SIG-M5 treated with dmso at 0.1 percent for 504 hours (cell line): ENCODE measurements at regions not wholly inside any gene's neighbourhood (a gene's known extent, or its start where the extent isn't known, plus 50 kb on each side); places are given as distances from the start of the nearest gene placed in this dataset.

Experiments
- DNase-seq: peaks from one replicate; lab custom pipeline; 2025; ENCODE audit not compliant: unreplicated experiment; lab: John Stamatoyannopoulos, UW

DNA sequence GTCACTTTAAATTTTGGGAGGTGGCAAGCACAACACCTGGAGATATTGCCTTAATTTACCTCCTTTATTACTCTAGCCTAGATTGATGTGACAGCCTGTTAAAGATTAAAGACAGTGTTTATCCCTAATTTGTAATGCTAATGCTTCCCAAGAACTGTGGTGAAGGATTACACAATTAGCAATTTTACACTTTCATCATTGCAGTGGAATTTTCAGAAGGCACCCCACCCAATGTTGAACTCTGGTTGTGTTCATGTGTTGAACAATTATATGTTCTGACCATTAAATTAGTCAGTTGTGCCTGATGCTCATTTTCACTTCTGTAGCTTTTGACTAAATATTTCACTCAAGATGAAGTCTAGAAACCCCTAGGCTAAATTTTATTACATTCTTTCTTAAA is 317.1 kb upstream of the CWC22 start:
- DNase-seq, result no peak

DNA sequence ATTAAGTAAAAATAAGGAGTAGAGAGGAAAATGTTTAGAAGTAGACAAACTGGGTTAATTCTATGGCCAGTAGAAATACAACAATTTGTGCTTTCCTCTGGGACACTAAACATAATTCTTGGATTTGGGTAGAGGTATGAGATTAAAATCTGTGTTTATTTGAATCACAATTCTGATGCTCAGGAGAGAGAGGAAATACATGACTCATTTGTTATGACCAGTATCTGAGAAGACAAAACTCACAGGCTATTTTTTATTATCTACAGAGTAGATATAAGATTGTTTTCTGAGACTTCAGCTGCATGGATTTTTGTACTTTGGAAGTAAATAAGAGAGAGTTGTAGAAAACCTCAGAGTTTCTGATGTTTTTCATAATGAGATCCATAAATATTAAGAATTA is 315.7 kb upstream of the CWC22 start:
- no peak for DNase-seq

DNA sequence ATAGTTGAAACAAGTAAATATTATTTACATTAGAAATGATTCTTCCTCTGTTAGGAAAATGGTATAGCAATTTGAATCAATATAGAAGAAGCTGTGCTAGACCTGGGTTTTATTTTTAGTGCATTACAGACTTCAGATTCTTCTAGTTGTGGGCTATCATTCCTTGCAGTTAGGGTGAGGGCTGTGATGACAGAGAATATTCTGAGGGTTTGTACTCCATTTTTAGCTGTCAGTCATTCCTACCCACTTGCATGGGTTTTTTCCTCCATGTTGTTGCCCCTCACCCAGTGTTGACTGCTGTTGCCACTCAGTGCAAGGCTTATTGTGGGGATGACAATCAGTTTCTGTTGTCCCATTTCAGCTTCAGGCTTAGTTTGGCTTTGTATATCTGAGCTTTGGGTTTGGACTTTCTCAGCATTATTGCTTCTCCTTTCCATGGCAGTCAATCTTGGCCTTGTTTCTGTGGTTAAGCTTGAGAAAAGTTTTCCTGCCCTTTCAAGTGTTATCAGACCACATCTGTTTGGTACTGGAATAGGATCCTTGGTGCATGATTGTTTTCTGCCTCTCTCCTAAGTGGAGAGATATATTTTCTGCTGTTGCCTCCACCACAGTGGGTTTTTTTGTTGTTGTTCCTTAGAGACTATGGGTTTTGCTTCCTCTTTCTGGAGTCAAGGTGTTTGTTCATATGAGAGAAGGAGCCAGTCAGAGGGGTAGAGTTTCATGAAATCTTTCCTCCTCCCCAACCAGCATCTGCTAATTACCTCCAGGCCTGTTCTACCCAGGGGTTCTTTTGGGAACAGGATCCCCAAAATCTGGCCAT is 312.7 kb upstream of the CWC22 start:
- DNase-seq, result no peak

DNA sequence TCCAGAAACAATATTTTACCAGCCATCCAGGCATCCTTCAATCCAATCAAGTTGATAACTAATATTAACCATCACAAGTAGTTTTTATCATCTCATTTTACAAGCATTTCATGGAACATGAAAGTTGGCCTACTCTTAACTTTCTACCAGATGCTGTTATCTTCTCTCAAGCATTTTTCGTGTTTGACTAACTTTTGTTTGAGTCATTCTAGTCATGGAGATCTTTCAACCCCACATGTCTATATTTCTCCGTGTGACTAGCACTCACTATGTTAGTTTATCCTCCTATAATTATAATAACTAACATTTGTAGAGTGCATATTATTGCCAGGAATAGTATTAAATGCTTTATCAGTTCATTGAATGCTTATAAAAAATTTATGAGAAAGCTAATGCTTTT is 307.0 kb upstream of the CWC22 start:
- DNase-seq, result no peak

DNA sequence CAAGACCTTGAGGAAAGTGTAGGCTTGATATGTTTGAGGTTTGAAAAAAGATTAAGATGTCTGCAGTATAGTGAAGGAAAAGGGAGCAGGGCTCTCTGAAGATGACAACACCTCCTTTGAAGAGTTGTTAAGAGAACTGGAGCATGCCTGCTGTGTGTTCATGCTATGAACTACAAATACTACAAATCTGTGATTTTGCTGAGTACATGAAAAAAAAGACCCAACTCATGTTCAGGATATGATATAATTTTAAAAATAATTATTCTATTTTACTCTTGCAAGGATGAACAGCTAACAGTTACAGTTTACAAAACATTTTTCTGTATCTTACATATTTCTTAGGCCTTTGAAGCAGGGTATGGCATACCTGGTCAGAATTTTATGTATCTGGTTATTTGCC is 305.4 kb upstream of the CWC22 start:
- DNase-seq, result no peak

DNA sequence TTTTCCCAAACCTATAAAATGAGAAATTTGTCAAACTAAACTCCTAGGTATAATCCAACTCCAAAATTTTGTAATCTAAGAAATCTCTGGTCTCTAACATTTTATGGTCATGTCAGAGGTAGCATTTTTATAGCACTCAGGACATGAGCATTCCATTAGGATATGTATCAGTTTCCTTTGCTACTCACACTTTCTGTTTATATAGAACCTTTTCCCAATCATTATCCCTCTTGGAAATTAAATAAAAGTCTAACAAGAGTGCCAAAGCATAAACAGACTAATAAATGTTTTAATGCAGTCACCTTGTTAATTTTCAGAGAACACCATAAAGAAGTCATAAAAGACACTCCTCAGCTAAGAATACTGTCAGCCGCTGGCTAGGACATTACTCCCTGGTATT is 300.0 kb upstream of the CWC22 start:
- DNase-seq, result no peak

DNA sequence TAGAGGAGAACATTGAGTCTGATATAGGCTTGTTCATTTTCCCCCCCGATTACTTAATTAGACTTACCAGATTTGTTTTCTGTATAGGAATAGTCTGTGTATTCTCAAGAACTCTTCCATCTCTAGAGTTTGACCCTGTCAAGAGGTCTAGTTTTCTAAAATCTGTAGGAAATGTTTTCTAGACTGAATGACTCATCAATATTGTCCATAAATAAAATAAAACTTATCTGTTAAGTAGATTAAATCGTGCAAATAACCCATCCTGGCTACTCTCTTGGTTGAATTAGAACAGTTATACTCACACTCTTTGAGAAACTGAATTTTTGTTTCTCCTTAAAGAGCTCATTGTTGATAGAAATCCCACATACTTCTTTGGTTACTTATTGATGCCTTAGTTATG is 299.2 kb upstream of the CWC22 start:
- no peak for DNase-seq

DNA sequence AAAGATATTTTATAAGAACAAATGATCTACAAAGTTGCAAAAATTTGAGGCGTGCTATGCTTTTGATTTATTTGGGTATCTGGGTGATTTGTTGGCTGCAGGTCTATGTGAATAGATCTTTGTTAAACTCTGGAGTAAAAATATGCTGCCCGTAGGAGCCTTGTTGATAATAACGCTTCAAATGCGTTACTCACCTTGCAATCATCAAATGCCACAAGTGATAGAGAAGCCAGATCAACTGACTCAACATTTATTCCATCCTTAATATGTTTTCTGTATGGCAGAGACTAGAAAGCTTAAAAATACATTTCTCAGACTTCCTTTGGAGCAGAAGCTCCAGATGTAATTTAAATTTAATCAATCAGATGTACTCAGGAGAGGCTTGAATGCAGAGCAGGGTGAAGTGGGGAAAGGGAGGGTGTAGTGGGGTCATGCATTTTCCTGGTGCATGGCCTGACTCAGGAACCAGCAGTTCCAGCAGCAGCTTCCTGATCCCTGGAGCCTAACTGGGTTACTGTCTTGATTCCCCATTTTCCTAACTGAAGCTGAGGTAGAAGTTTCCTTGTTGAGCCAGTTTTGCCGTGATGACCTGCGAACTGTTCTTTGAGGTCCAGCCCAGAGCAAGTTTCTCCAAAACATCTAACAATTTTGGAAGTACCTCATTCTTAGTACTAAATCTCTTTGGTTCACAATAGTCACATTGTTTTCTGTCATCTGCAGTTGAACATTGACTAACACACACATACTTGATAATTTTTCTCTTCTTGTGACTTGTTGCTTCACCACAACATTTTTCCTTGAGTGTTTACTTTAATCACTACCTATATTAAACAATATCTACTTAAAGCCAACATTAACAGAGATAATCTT is 284.7 kb upstream of the CWC22 start:
- DNase-seq, result no peak

DNA sequence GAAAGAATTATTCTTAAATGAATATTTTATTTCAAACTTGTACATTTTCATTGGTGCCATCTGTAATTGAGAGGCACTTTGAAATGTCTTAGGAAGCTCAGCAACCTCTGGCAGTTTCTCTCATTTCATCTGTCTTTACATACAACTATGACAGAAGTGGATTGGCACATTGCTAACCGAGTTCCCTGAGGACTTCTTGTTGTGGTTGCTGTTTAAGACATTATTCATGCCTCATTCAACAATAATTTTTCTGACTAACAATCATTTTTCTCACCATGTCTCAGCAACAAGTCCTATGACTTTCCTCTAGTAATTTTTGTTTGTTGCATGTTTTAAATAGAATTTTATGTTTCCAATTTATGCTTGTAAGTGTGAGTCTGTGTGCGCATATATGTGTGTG is 284.0 kb upstream of the CWC22 start:
- no peak for DNase-seq

DNA sequence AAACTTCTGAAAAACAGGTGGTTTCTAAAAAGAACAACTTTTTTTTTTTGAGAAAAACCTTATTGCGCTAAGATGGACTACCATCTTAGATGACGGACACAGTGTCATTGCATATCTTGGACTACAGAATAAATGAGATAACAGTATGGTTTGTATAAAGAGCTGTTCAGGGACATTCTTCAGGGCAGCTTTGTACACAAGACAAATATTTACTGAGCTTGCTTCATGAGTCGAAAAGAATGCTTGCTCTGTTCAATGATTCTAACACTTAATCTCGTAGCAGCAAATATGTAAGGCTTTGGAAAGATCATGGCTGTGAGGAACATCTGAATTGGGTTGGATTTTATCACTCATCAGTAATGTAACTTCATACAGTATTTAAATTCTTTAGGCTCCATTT is 282.5 kb upstream of the CWC22 start:
- DNase-seq, result no peak

DNA sequence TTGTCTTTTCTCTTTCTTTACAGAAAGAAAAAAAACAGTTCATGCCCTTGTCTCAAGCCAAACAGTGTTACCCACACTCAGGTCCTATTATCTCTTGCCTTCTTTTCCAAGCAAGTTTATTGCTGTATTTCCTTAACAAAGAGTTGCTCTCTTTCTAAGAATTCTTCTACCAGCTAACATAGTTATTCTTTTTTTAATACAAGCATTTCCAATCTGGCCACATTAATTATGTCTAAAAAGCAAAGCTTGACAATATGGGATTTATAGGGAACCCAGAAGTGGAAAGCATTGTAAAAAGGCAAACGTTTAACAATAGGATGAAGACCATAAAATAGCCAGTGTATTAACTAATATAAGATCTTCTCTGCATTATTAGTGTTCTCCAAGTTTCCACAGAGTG is 272.5 kb upstream of the CWC22 start:
- no peak for DNase-seq

DNA sequence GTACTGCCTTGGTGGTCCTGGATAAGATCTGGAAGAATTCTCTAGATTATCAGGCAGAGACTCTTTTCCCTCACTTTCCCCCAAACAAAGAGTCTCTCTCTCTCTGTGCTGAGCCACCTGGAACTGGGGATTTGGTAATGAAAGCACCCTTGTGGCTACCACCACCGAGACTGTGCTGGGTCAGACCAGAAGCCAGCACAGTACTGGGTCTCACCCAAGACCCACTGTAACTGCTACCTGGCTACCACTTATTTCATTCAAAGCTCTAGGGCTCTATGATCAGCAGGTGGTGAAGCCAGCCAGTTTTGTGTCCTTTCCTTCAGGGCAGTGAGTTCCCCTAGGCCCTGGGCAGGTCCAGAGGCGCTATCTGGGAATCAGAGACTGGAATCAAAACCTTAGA is 269.6 kb upstream of the CWC22 start:
- DNase-seq, result no peak

DNA sequence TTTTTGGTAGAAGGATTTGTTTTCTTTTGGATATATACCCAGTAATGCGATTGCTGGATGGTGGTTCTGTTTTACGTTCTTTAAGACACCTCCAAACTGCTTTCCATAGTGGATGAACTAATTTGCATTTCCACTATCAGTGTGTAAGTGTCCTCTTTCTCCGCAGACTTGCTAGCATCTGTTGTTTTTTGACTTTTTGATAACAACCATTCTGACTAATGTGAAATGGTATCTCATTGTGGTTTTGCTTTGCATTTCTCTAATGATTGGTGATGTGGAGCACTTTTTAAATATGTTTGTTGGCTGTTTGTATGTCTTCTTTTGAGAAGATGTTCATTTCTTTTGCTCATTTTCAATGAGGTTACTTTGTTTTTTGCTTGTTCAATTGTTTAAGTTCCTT is 260.9 kb upstream of the CWC22 start:
- no peak for DNase-seq

DNA sequence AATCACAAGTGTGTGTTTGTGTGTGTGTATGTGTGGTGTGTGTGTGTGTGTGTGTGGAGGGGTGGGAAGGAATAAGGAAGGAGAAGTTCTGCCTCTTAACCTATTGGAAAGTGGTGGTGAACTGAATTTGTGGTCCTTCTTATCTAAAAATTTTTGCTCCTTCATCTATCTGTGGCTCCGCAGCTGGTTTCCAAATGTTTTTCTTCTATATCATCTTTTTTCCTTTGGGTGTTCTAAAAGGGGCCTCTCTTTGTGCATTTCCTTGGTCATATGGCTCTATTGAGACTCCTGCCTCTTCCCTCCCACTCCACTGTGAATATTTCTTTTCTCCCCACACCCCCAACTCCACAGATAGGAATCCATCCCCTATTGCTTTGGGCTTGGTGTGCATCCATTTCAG is 254.9 kb upstream of the CWC22 start:
- no peak for DNase-seq

DNA sequence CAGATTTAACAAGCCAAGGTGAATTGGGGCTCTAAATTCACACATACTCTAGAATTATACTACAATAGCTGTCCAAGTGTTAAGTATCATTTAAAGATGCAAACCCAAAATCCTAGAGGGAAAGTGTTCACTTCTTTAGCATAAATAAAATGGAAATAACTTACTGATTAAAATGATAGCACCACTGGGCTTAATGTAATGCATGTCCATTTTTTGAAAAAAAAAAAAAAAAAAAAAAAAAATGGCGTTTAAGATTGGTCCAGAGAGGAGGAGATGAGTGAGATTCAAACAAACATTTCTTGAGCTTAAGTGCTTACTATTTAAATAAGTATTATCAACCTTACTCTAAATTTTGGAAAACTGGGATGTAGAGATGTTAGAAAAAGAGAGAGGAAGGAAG is 251.5 kb upstream of the CWC22 start:
- DNase-seq, result no peak

DNA sequence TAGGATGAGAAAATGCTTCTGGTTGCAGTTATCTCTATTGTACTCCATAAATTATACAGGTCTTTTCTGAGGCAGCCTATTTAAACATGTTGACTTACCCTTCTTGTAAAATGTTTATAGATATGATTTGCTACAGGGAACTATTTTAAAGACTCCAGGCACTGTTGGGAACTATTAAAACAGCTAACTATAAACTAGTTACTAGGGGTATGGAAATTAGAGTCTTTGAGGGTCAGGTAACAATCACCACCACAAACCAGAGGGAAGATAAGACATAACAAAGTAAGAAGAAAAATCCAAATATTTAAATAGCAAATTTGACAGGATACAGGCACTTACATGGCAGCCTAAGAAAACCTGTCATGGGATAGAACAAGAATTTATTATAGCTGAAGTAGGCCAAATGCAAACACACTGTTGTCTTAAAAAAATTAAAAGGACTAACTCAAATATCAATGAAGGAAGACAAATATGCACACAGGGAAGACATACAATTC is 251.0 kb upstream of the CWC22 start:
- DNase-seq, result no peak

DNA sequence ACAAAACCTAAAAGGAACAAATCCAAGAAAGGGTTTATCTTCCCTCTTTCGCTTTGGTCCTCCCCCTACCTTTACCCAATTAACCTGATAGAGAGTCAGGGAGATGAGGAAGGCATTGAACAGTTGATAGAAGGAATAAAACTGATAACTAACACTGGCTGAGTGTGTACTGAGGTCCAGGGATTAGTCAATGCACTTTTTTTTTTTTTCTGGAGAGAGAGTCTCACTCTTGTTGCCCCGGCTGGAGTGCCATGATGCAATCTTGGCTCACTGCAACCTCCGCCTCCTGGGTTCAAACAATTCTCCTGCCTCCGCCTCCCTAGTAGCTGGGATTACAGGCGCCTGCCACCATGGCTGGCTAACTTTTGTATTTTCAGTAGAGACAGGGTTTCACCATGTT is 250.2 kb upstream of the CWC22 start:
- DNase-seq, result no peak

DNA sequence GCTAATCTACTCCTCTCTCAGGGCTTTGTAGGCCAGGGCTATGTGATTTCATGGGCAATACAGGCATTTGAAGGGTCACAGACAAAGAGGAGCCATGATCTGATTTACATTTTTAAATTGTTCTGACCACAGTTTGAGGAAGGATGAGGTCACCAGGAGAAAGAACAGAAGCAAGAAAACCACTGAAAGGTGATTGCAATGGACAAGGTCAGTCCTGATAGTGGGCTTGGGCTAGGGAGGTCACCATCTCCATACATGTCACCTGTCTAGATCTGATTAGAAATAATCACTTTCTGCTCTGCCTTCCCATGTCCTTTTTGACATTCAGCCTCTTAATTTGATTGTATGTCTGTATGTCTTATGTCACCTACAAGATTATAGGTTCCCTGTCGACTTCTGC is 248.9 kb upstream of the CWC22 start:
- no peak for DNase-seq

DNA sequence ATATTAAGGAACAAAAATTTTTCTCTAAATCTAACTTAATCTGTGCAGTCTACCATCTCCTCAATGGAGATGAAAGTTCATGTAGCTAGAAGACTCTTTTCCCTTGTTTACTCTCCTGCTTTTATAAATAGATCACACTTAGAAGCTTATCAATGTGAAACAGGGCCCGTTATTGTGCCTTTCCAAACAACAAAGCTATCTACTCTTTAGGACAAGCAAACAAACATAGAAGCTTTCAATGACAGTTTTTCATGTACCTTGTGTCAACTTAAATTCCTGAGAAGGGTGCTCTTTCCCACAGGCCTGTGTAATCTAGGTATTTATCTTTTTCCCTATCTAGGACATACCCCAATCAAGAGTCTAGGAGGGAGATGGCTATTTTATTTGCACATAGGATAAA is 247.8 kb upstream of the CWC22 start:
- no peak for DNase-seq

DNA sequence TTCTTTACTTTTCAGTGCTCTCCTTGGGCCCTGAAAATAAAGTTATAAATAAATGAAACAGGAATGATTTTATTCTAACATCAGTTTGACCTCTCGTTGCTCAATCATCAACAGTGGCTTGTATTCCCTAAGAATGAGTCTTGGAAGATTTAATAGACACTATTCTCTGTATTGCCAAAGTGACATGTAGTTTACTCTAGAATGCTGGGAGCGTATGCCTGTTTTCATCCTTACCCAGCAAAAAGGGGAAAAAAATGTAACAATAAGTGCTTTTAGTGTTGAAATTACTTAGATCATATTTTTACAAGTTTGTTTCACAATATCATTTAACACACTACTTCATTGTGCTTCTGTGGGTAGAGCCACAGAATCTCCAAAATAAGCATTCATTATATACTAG is 240.6 kb upstream of the CWC22 start:
- no peak for DNase-seq

DNA sequence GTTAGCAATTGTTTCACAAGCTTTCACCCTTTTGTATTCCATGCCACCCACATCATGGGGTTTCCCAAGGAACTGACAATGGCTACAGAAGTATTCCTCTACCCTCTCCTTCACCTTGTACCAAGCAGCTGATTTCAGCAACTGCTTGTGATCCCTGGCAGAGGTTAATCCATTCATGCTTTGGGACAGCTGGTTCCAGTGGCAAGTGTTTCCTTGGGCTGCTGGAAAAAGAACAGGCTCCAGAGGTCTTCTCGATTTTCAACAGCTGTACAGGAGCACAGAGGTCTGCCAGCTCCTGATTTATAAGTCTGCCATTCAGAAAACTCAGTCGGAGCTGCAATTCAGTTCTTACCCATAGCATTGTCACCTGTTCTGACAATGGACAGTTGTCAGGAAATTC is 239.2 kb upstream of the CWC22 start:
- no peak for DNase-seq

DNA sequence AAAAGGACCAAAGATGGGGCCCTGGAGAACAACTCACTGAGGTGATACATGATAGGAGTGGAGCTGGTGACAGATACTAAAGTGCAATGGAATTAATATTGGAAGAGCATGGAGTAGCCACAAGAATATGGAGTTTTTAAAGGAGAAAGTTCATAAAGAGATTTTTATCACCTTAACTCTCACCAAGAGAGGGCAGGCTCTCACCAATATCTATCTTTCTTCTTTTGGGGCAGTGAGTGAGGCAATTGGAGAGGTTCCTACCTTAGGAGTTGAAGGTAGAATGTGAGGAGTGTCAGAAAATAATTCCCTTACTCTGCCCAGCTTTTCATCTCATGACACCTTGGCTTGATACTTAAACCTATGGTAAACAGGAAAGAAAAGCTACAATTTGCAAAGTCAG is 233.7 kb upstream of the CWC22 start:
- no peak for DNase-seq
